ENCODE measurements at regions not wholly inside any gene's neighbourhood (a gene's known extent, or its start where the extent isn't known, plus 50 kb on each side); places are given as distances from the start of the nearest gene placed in this dataset.

DNA sequence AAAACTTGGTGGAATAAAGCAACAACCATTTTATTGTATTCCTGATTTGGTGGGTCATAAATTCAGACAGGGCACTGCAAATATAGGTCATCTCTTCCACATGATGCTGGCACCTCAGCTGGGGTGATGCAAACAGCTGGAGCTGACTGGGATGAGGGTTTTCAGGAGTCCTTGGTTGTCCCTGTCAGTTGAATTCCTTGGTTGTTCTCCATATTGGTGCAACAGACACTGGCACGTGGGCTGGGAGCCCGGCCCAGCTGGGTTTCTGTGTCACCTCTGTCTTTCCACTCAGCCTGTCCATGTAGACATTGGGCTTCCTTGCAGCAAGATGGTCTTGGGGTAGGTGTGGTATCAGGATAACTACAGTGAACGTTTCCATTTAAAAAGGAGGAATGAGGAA lies 518.0 kb upstream of the MEF2C start:
- intact Hi-C loops (cut with DNase I), result no loop called here
- TF ChIP-seq POLR2A (IDR thresholded peaks at IDR 0.05), result no peak
- TF ChIP-seq, protein P1, sequence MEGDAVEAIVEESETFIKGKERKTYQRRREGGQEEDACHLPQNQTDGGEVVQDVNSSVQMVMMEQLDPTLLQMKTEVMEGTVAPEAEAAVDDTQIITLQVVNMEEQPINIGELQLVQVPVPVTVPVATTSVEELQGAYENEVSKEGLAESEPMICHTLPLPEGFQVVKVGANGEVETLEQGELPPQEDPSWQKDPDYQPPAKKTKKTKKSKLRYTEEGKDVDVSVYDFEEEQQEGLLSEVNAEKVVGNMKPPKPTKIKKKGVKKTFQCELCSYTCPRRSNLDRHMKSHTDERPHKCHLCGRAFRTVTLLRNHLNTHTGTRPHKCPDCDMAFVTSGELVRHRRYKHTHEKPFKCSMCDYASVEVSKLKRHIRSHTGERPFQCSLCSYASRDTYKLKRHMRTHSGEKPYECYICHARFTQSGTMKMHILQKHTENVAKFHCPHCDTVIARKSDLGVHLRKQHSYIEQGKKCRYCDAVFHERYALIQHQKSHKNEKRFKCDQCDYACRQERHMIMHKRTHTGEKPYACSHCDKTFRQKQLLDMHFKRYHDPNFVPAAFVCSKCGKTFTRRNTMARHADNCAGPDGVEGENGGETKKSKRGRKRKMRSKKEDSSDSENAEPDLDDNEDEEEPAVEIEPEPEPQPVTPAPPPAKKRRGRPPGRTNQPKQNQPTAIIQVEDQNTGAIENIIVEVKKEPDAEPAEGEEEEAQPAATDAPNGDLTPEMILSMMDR (IDR thresholded peaks at IDR 0.05), result no peak
- H3K4me3 ChIP-seq, result no peak overlapping the region
- H3K36me3 ChIP-seq, result no peaks in the 10 kb centered on the region
- no peak overlapping the region for H3K27ac ChIP-seq
- 58 to 86% methylated on average over 3 of the region's 3 CpGs for WGBS, 2 donors
- H3K4me1 ChIP-seq, result no peaks in the 10 kb centered on the region
- H3K27me3 ChIP-seq, result no peaks in the 10 kb centered on the region
- no peaks in the 10 kb centered on the region for H3K9me3 ChIP-seq
- DNase-seq, result no peak

DNA sequence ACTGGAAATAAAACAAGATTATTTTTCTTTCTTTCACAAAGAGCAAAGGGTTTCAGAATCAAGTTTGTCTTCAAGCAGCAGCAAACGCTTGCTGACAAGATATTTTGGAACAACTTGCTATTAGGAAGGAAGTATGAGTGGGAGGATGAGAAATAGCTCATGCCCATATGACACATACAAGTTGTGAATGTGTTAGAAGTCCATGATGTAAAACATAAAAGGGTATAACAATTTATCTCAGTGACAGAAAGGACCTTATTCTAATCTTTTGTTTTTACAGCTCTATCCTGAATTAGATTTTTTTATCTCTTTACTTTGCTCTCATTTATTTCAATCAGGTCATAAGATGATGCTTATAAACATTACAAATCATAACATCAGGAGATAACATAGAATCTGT lies 516.6 kb upstream of the MEF2C start:
- no peak overlapping the region for H3K27ac ChIP-seq
- DNase-seq, result no peak
- intact Hi-C loops (cut with DNase I), result no loop called here
- no peaks in the 10 kb centered on the region for H3K9me3 ChIP-seq
- TF ChIP-seq, protein P1 (IDR thresholded peaks at IDR 0.05), result no peak
- TF ChIP-seq POLR2A (IDR thresholded peaks at IDR 0.05), result no peak
- H3K4me3 ChIP-seq, result no peak overlapping the region
- no peaks in the 10 kb centered on the region for H3K27me3 ChIP-seq
- no peaks in the 10 kb centered on the region for H3K4me1 ChIP-seq
- WGBS, 2 donors, result 11 to 20% methylated on average over 1 of the region's 1 CpG
- no peaks in the 10 kb centered on the region for H3K36me3 ChIP-seq

DNA sequence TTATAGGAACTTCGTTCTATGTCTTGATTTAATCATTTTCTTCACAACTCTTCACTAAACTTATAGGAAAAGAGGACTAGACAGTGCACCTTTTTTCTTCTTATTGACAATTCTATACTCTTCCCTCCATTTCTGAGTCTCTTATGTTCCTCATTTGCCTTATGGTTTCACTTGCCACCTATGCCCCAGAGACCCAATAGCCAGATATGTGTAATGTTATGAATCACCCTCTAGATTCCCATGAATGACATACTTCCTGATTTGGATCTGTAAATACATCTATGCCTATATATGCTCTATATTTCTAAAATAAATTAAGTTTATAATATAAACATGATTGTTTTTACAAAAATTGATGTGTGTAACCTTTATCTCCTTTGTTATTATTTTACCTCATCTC lies 514.1 kb upstream of the MEF2C start:
- DNase-seq, result no peak
- H3K27ac ChIP-seq, result peak overlapping the region in 1 of 4 donors; percentile 10
- 65 to 75% methylated on average over 1 of the region's 1 CpG for WGBS, 2 donors

DNA sequence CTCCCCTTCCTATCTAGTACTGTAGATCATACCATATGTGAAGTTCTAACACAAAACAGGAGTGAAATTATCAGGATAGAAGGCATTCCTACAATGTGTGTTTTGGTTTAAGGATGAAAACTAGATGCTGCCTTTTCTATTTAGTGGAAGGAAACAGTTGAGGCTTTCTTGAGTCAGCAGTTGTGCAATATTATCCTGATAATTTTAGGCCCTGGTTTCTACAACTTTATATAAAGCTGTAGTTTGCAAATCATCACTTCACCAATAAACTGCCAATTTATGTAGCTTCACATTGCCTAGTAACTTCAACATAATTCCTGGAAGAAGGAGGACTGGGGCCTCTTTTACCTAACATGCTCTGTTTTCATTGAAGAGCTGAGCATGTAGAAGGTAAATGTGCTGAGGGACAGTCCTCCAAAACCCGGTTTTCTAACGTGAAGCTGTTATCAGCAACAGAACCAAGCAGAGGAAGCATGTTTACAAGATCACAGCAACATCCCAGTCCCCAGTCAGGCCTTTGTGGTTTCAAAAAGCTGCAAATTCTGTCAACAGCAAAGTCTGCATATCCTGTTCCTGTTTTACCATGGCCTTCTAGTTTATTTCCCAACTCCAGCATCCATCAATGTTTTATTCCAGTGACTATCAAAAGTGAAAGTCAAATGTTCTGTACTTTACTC lies 513.4 kb upstream of the MEF2C start:
- Histone ChIP-seq H3K9me3 (no peaks in the 10 kb centered on the region), H3K4me3 (peak overlapping the region in 1 of 4 donors; percentile 18), H3K4me1 (no peaks in the 10 kb centered on the region), H3K36me3 (no peaks in the 10 kb centered on the region), H3K27me3 (no peaks in the 10 kb centered on the region), H3K27ac (peak overlapping the region in 2 of 4 donors; percentile 10 to 61)
- no peak for DNase-seq
- intact Hi-C loops (cut with DNase I), result no loop called here
- WGBS, 2 donors, result 15 to 33% methylated on average over 2 of the region's 2 CpGs
- no peak for TF ChIP-seq POLR2A (IDR thresholded peaks at IDR 0.05)
- TF ChIP-seq, protein P1 (IDR thresholded peaks at IDR 0.05), result no peak

More for the DNA sequence above, 514.1 kb upstream of the MEF2C start:
- H3K4me1 ChIP-seq, result no peaks in the 10 kb centered on the region
- no peaks in the 10 kb centered on the region for H3K27me3 ChIP-seq
- H3K9me3 ChIP-seq, result no peaks in the 10 kb centered on the region
- intact Hi-C loops (cut with DNase I), result no loop called here
- no peaks in the 10 kb centered on the region for H3K36me3 ChIP-seq
- TF ChIP-seq POLR2A (IDR thresholded peaks at IDR 0.05), result no peak
- TF ChIP-seq, protein P1 (IDR thresholded peaks at IDR 0.05), result no peak
- no peak overlapping the region for H3K4me3 ChIP-seq

DNA sequence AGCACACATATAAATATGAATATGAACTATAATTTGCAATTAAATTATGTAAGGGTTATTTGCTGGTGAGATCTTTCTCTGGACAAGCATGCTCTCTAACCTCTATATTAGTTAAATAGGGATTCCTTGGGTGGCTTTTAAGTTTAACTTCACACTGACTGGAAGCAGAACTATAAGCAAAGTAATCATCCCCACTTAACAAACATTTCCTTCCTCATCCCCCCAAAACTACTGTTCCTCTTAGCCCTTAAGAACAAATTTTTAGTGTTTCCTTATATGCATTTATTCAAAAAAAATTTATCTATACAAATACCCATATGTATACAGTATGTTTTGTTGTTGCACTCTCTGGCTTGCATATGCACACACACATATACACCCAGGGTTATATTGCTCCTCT lies 512.1 kb upstream of the MEF2C start:
- no peaks in the 10 kb centered on the region for H3K27me3 ChIP-seq
- H3K9me3 ChIP-seq, result no peaks in the 10 kb centered on the region
- no peaks in the 10 kb centered on the region for H3K4me1 ChIP-seq
- DNase-seq, result no peak
- intact Hi-C loops (cut with DNase I), result no loop called here
- no peaks in the 10 kb centered on the region for H3K36me3 ChIP-seq
- no peak overlapping the region for H3K27ac ChIP-seq
- H3K4me3 ChIP-seq, result no peak overlapping the region
- TF ChIP-seq POLR2A (IDR thresholded peaks at IDR 0.05), result no peak
- TF ChIP-seq, protein P1 (IDR thresholded peaks at IDR 0.05), result no peak
